IgD-negative memory B cell (primary cell): ENCODE measurements at regions not wholly inside any gene's neighbourhood (a gene's known extent, or its start where the extent isn't known, plus 50 kb on each side); places are given as distances from the start of the nearest gene placed in this dataset.
"Not testable (repeated sequence)": the region's sequence is repeated elsewhere in the genome, so short reads cannot be mapped to it uniquely, and the experiment has no call there.

ENCODE experiments used
- H3K27ac Mint-ChIP-seq, 3 donors: one replicate each; pipeline ENCODE4 v1.8.0; 2020 to 2022; ENCODE audit warnings: mild to moderate bottlenecking in 3 of 3, mixed read lengths in 3 of 3, moderate library complexity in 1 of 3
- H3K27me3 Mint-ChIP-seq: one replicate; pipeline ENCODE4 v1.8.0; 2021; ENCODE audit warnings: mixed read lengths
- H3K36me3 Mint-ChIP-seq: one replicate; pipeline ENCODE4 v1.8.0; 2020; ENCODE audit warnings: mild to moderate bottlenecking, mixed read lengths
- H3K4me1 Mint-ChIP-seq, 3 donors: one replicate each; pipeline ENCODE4 v1.8.0; 2020 to 2022; ENCODE audit warnings: mixed read lengths in 3 of 3, mild to moderate bottlenecking in 1 of 3
- H3K4me3 Mint-ChIP-seq, 4 donors: one replicate each; pipeline ENCODE4 v1.8.0; 2020 to 2022; ENCODE audit warnings: mild to moderate bottlenecking in 4 of 4, mixed read lengths in 4 of 4, moderate library complexity in 3 of 4
- H3K9me3 Mint-ChIP-seq, 3 donors: one replicate each; pipeline ENCODE4 v1.8.0; 2020 to 2021; ENCODE audit warnings: mixed read lengths in 3 of 3, mild to moderate bottlenecking in 1 of 3

- H3K27me3 Mint-ChIP-seq, result no peaks in the 10 kb centered on the region
- H3K4me3 Mint-ChIP-seq, result no peak overlapping the region
- H3K9me3 Mint-ChIP-seq, result peaks cover 5 to 14% (median 5%) of the 10 kb centered on the region in 3 donors
- H3K36me3 Mint-ChIP-seq, result no peaks in the 10 kb centered on the region
- H3K27ac Mint-ChIP-seq, result no peak overlapping the region
- H3K4me1 Mint-ChIP-seq, result no peaks in the 10 kb centered on the region
Observed at GRCh38 chr13:23003446-23003845, 177.3 kb upstream of the SGCG start.

- Mint-ChIP-seq H3K27ac (no peak overlapping the region), H3K27me3 (no peaks in the 10 kb centered on the region), H3K4me1 (no peaks in the 10 kb centered on the region), H3K9me3 (peaks cover 0 to 4% (median 3%) of the 10 kb centered on the region in 3 donors), H3K36me3 (peaks cover 2% of the 10 kb centered on the region), H3K4me3 (no peak overlapping the region)
Observed at GRCh38 chr13:23007426-23007825, 173.4 kb upstream of the SGCG start.

GRCh38 chr13:23018143-23018542 is 162.6 kb upstream of the SGCG start:
- no peak overlapping the region for H3K27ac Mint-ChIP-seq
- peaks cover 0 to 1% (median 0%) of the 10 kb centered on the region in 3 donors for H3K4me1 Mint-ChIP-seq
- H3K36me3 Mint-ChIP-seq, result no peaks in the 10 kb centered on the region
- H3K9me3 Mint-ChIP-seq, result no peaks in the 10 kb centered on the region
- H3K4me3 Mint-ChIP-seq, result no peak overlapping the region
- H3K27me3 Mint-ChIP-seq, result peaks cover 2% of the 10 kb centered on the region

- Mint-ChIP-seq H3K36me3 (no peaks in the 10 kb centered on the region), H3K27me3 (peaks cover 4% of the 10 kb centered on the region), H3K4me1 (peaks cover 0 to 1% (median 0%) of the 10 kb centered on the region in 3 donors), H3K4me3 (no peak overlapping the region), H3K9me3 (no peaks in the 10 kb centered on the region), H3K27ac (no peak overlapping the region)
Observed at GRCh38 chr13:23020246-23020843, 160.4 kb upstream of the SGCG start.

- Mint-ChIP-seq H3K9me3 (no peaks in the 10 kb centered on the region), H3K4me3 (no peak overlapping the region), H3K4me1 (peaks cover 0 to 2% (median 0%) of the 10 kb centered on the region in 3 donors)
Observed at GRCh38 chr13:23021906-23022305, 158.9 kb upstream of the SGCG start.

GRCh38 chr13:23022704-23023103 is 158.1 kb upstream of the SGCG start:
- H3K9me3 Mint-ChIP-seq, result no peaks in the 10 kb centered on the region
- H3K27me3 Mint-ChIP-seq, result peaks cover 5% of the 10 kb centered on the region
- no peak overlapping the region for H3K27ac Mint-ChIP-seq
- no peak overlapping the region for H3K4me3 Mint-ChIP-seq
- H3K4me1 Mint-ChIP-seq, result peaks cover 0 to 2% (median 0%) of the 10 kb centered on the region in 3 donors
- H3K36me3 Mint-ChIP-seq, result peaks cover 2% of the 10 kb centered on the region

More at GRCh38 chr13:23021906-23022305, 158.9 kb upstream of the SGCG start:
- peaks cover 2% of the 10 kb centered on the region for H3K36me3 Mint-ChIP-seq
- peaks cover 5% of the 10 kb centered on the region for H3K27me3 Mint-ChIP-seq
- H3K27ac Mint-ChIP-seq, result no peak overlapping the region

- no peak overlapping the region for H3K27ac Mint-ChIP-seq
- H3K27me3 Mint-ChIP-seq, result peaks cover 4% of the 10 kb centered on the region
Observed at GRCh38 chr13:23025864-23026608, 154.7 kb upstream of the SGCG start.

GRCh38 chr13:23039266-23039935 is 141.4 kb upstream of the SGCG start:
- no peak overlapping the region for H3K4me3 Mint-ChIP-seq
- no peaks in the 10 kb centered on the region for H3K4me1 Mint-ChIP-seq
- no peak overlapping the region for H3K27ac Mint-ChIP-seq
- no peaks in the 10 kb centered on the region for H3K9me3 Mint-ChIP-seq
- no peaks in the 10 kb centered on the region for H3K36me3 Mint-ChIP-seq
- H3K27me3 Mint-ChIP-seq, result no peaks in the 10 kb centered on the region

More at GRCh38 chr13:23025864-23026608, 154.7 kb upstream of the SGCG start:
- Mint-ChIP-seq H3K4me1 (peaks cover 0 to 1% (median 0%) of the 10 kb centered on the region in 3 donors), H3K36me3 (peaks cover 2% of the 10 kb centered on the region), H3K4me3 (no peak overlapping the region), H3K9me3 (no peaks in the 10 kb centered on the region)

- no peak overlapping the region for H3K4me3 Mint-ChIP-seq
- peaks cover 1% of the 10 kb centered on the region for H3K27me3 Mint-ChIP-seq
- peaks cover 0 to 1% (median 0%) of the 10 kb centered on the region in 3 donors for H3K9me3 Mint-ChIP-seq
- no peak overlapping the region for H3K27ac Mint-ChIP-seq
- no peaks in the 10 kb centered on the region for H3K4me1 Mint-ChIP-seq
- no peaks in the 10 kb centered on the region for H3K36me3 Mint-ChIP-seq
Observed at GRCh38 chr13:23042181-23042580, 138.6 kb upstream of the SGCG start.

GRCh38 chr13:23044906-23045305 is 135.9 kb upstream of the SGCG start:
- Mint-ChIP-seq H3K4me1 (no peaks in the 10 kb centered on the region), H3K27me3 (peaks cover 5% of the 10 kb centered on the region), H3K27ac (no peak overlapping the region), H3K9me3 (peaks cover 0 to 1% (median 0%) of the 10 kb centered on the region in 3 donors), H3K36me3 (no peaks in the 10 kb centered on the region), H3K4me3 (no peak overlapping the region)

- Mint-ChIP-seq H3K27me3 (peaks cover 5% of the 10 kb centered on the region), H3K4me3 (no peak overlapping the region), H3K9me3 (peaks cover 0 to 1% (median 0%) of the 10 kb centered on the region in 3 donors), H3K36me3 (peaks cover 1% of the 10 kb centered on the region), H3K4me1 (no peaks in the 10 kb centered on the region), H3K27ac (no peak overlapping the region)
Observed at GRCh38 chr13:23050126-23050525, 130.7 kb upstream of the SGCG start.

GRCh38 chr13:23053711-23054110 is 127.1 kb upstream of the SGCG start:
- not testable (repeated sequence) for H3K36me3 Mint-ChIP-seq, H3K27me3 Mint-ChIP-seq, H3K9me3 Mint-ChIP-seq, H3K4me1 Mint-ChIP-seq, H3K4me3 Mint-ChIP-seq, H3K27ac Mint-ChIP-seq

GRCh38 chr13:23059173-23059572 is 121.6 kb upstream of the SGCG start:
- Mint-ChIP-seq H3K27ac (no peak overlapping the region), H3K27me3 (no peaks in the 10 kb centered on the region), H3K9me3 (no peaks in the 10 kb centered on the region), H3K36me3 (peaks cover 2% of the 10 kb centered on the region), H3K4me1 (no peaks in the 10 kb centered on the region), H3K4me3 (no peak overlapping the region)

- H3K4me1 Mint-ChIP-seq, result no peaks in the 10 kb centered on the region
- peaks cover 2% of the 10 kb centered on the region for H3K36me3 Mint-ChIP-seq
- no peak overlapping the region for H3K27ac Mint-ChIP-seq
- no peaks in the 10 kb centered on the region for H3K9me3 Mint-ChIP-seq
- H3K4me3 Mint-ChIP-seq, result no peak overlapping the region
- no peaks in the 10 kb centered on the region for H3K27me3 Mint-ChIP-seq
Observed at GRCh38 chr13:23060959-23061358, 119.8 kb upstream of the SGCG start.

GRCh38 chr13:23067129-23067528 is 113.7 kb upstream of the SGCG start:
- H3K4me3 Mint-ChIP-seq, result no peak overlapping the region
- no peak overlapping the region for H3K27ac Mint-ChIP-seq
- no peaks in the 10 kb centered on the region for H3K27me3 Mint-ChIP-seq
- H3K36me3 Mint-ChIP-seq, result peaks cover 2% of the 10 kb centered on the region
- peaks cover 0 to 4% (median 2%) of the 10 kb centered on the region in 3 donors for H3K9me3 Mint-ChIP-seq
- H3K4me1 Mint-ChIP-seq, result peaks cover 0 to 1% (median 0%) of the 10 kb centered on the region in 3 donors
